C1 segment of cervical spinal cord (tissue), 14 donors: ENCODE measurements at regions not wholly inside any gene's neighbourhood (a gene's known extent, or its start where the extent isn't known, plus 50 kb on each side); places are given as distances from the start of the nearest gene placed in this dataset.

Experiments used
- DNase-seq, 14 donors: peaks; one replicate each; lab custom pipeline; 2025; lab: John Stamatoyannopoulos, UW

DNA sequence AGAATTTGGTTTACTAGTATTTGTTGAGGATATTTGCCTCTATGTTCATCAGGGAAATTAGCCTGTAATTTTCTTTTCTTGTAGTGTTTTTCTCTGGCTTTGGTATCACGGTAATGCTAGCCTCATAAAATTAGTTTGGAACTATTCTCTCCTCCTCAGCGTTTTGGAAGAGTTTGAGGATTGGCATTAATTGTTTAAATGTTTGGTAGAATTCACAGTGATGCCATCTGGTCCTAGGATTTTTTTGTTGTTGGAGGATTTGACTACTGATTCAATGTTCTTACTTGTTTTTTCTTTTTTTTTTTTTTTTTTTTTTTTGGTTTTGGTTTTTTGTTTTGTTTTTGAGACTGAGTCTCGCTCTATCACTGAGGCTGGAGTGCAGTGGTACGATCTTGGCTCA, 156.2 kb upstream of the BTBD3 start:
- DNase-seq, result peak in 1 of 14 donors; percentile 13

- peak in 1 of 14 donors; percentile 75 for DNase-seq
Observed at GRCh38 chr20:11766961-11767360, 150.7 kb upstream of the BTBD3 start.

GRCh38 chr20:11769825-11770224, 147.9 kb upstream of the BTBD3 start:
- no peak for DNase-seq

- no peak for DNase-seq
Observed at GRCh38 chr20:11772226-11772730, 145.4 kb upstream of the BTBD3 start.

DNA sequence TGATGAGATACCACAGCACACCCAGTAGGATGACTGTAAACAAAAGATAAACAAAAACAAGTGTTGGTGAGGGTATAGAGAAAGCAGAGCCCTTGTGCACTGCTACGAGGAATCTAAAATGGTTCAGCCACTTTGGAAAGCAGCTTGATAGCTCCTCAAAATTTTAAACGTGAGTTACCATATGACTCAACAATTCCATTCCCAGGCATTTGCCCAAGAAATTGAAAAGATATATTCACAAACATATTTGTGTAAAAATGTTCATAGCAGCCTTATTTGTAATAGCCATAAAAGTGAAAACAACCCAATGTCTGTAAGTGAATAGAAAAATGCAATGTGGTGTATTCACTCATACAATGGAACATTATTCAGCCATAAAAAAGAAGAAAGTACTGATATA, 141.0 kb upstream of the BTBD3 start:
- no peak for DNase-seq

- DNase-seq, result peak in 1 of 14 donors; percentile 4
Observed at GRCh38 chr20:11777387-11778205, 140.1 kb upstream of the BTBD3 start.

- DNase-seq, result no peak
Observed at GRCh38 chr20:11778206-11778570, 139.5 kb upstream of the BTBD3 start.

DNA sequence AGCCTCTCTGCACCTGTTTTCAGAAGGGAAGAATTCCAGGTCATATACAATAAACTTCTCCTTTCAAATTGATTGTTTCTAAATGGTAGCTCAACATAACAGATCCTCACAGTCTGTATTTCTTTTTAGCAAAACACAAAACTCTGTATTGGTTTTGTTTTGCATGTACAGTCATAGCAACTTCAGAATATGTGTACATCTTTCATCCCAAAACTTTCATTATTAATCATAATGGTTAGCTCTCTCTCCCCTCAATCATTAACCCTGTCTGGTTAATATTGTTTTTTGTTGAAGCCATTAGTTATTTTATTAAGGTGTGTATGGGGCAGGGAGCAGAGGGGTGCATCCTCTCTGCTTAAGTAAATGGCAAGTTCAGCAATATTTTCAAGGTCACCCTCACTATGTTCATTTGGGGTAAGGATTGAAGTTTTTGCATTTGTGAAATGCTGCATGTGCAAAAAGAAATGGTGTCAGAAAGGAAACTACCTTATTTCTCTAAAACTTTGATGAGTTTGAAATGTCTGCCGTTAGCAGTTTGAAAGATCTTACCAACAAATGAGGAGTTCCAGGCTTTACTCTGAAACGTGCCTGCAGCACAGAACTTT, 136.8 kb upstream of the BTBD3 start:
- no peak for DNase-seq

DNA sequence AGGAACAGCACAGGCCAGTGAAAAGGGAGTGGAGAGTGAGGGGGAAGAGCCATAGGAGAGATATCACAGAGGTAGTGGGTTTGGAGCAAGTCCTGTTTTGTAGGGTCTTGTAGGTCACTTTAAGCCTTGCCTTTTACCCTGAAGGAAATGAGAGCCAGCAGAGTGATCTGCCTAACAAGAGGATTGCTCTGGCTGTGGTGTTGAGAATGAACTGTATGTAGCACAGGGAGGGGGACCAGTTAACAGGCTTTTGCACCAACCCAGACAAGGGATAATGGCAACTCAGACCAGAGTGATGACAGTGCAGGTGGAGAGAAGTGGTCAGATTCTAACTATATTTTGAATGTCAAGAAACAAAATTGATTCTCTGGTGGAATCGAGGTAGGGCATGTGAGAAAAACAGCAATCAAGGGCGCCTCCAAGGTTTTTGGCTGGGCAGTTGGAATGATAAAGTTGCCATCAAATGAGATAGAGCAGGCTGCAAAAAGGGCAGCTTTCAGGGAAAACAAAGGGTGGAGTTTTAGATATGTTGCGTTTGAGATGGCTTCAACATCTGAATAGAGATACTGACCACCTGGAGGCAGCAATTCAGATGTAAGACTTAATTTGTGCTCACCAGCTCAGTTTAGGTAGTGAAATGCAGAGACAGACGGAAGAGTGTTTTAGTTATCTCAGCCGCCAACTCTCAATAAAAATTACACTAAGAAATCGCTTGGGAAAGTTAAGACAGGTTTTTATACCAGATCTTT, 134.4 kb upstream of the BTBD3 start:
- no peak for DNase-seq

DNA sequence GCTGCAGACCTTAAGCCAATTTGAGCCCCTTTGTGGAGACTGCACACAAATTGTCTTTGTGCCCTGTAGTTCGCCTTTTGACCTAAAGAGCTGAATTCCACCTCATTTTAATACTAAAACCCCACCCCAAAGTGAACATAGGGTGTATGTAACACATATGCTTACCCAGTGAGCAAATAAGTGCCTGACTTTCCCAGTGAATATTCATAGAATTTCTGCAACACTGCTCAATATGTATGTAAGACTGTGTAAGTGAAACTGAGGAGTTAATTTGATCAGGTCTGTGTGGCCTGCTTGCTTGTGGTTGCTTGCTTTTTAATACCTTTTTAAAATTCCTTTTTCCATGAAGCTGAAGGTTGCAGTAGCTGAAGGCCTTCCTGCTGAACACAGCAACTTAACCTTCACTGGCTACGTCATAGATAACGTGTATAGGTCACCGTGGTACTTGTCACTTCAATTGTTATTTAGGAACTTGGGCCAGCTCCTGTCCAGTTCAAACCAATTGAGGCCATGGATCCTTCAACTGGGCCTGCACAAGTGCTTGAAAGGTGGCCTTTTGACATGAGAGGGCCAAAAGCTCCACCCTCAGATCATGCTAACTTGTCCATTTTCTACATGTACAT, 131.7 kb upstream of the BTBD3 start:
- no peak for DNase-seq

GRCh38 chr20:11790046-11790445, 127.6 kb upstream of the BTBD3 start:
- no peak for DNase-seq

GRCh38 chr20:11791316-11791715, 126.4 kb upstream of the BTBD3 start:
- no peak for DNase-seq

- no peak for DNase-seq
Observed at GRCh38 chr20:11791835-11792567, 125.7 kb upstream of the BTBD3 start.

DNA sequence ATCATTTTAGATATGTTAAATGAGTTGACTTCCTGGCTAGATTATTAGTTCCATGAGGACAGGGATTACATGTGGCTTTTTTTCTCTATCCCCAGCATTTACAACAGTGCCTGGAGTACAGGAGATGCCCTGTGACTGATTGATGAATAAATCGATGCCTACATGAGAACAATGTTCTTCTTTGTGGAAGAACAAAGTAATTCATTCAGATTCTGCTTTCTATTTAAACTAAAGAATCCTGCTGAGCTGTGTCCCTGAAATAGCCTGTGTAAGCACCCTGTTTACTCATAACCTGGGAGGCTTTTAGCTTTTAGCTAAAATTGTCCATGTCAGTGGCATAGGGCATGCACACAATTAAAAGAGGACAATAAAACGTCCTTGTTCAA, 125.1 kb upstream of the BTBD3 start:
- no peak for DNase-seq

DNA sequence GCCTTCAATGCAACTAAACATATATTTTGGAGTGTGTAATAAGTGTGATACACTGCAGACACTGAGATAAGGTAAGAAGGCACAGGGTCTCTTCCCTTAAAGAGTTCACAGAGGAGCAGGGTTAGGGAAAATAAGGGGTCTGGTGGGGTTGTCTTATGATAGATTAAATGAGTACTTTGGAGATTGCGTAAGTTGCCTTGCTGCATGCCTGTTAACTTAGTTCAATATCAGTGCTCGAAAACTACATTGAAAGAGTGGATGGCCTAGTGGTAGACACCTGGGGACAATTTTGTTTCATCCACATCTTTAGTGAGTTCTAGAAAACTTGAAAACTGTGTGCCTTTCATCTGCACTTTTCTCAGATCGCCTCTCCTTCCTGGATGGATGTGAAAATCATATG, 123.2 kb upstream of the BTBD3 start:
- DNase-seq, result no peak

DNA sequence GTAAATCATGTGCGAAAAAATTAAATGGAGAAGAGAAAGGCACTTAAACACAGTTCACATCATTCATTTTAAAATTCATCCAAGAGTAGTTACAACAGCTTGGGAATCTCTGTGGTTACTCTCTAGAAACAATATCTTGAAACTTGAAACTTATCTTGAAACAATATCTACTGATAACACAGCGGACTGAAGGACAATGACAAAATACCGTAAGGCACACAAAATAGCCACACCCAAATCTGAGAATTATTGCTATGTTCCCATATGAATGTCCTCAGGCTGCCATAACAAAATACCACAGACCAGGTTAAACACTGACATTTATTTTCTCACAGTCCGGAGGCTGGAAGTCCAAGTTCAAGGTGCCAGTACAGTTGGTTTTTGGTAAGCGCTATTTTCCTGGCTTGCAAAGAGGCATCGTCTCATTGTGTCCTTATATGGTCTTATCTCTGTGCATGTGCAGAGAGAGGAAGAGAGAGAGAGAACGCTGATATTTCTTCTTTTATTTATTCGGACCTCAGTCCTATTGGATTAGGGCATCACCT, 122.5 kb upstream of the BTBD3 start:
- no peak for DNase-seq

DNA sequence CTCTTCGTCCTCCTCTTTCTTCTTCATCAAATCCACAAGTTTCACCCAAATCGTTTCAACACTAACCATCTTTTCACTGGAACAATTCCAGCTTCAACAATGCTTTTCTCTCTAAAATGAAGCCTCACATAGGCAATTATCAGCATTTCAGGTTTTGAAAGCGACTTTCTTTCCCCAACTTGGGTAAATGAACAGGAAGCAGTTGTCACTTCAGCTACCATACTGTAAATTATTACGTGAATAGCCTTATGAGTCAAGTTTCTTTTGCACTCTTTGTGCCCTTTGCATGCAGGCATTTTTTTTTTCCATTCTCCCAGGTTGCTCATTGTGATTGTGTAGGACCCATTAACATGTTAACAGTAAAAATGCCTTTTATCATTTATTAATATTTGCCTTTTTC, 121.7 kb upstream of the BTBD3 start:
- no peak for DNase-seq

- no peak for DNase-seq
Observed at GRCh38 chr20:11797156-11797555, 120.5 kb upstream of the BTBD3 start.

- DNase-seq, result no peak
Observed at GRCh38 chr20:11799281-11799684, 118.4 kb upstream of the BTBD3 start.

GRCh38 chr20:11807054-11808048, 110.3 kb upstream of the BTBD3 start:
- no peak for DNase-seq
